SK-N-SH (cell line): ENCODE measurements at regions not wholly inside any gene's neighbourhood (a gene's known extent, or its start where the extent isn't known, plus 50 kb on each side); places are given as distances from the start of the nearest gene placed in this dataset.

ENCODE experiments used
- EZH2phosphoT487 ChIP-seq: fragments of 200-600 bp; sonication (generic); IDR thresholded peaks from 2 replicates; pipeline ENCODE4 v1.6.1; 2017; ENCODE audit warnings: low read depth, mixed run types, mild to moderate bottlenecking, antibody characterized with exemption, moderate library complexity, borderline replicate concordance
- FOSL2 ChIP-seq: IDR thresholded peaks from 2 replicates; pipeline ENCODE4 v1.4.0; 2012; ENCODE audit warnings: low read depth, mild to moderate bottlenecking, moderate library complexity, borderline replicate concordance
- FOXM1 ChIP-seq: IDR thresholded peaks from 2 replicates; pipeline ENCODE4 v1.4.0; 2012; ENCODE audit warnings: low read depth, mild to moderate bottlenecking
- GABPA ChIP-seq: IDR thresholded peaks from 2 replicates; pipeline ENCODE4 v1.4.0; 2012; ENCODE audit warnings: low read depth, mild to moderate bottlenecking
- GATA2 ChIP-seq: sonication (generic); formaldehyde crosslinking; IDR thresholded peaks from 2 replicates; pipeline ENCODE4 v1.5.0; 2020; ENCODE audit warnings: mild to moderate bottlenecking, missing genetic modification reagents
- MEF2A ChIP-seq: IDR thresholded peaks from 2 replicates; pipeline ENCODE4 v1.4.0; 2012; ENCODE audit warnings: low read depth, borderline replicate concordance
- SMC3 ChIP-seq: IDR thresholded peaks from 2 replicates; pipeline ENCODE4 v1.6.1; 2012; ENCODE audit warnings: low read depth, low read length, improper control_type of control experiment
- TF ChIP-seq, protein P1 (sequence below): fragments of 200-600 bp; sonication (generic); IDR thresholded peaks from 2 replicates; pipeline ENCODE4 v1.6.1; 2017; ENCODE audit warnings: antibody characterized with exemption, mild to moderate bottlenecking, moderate library complexity

- TF ChIP-seq, protein P1, sequence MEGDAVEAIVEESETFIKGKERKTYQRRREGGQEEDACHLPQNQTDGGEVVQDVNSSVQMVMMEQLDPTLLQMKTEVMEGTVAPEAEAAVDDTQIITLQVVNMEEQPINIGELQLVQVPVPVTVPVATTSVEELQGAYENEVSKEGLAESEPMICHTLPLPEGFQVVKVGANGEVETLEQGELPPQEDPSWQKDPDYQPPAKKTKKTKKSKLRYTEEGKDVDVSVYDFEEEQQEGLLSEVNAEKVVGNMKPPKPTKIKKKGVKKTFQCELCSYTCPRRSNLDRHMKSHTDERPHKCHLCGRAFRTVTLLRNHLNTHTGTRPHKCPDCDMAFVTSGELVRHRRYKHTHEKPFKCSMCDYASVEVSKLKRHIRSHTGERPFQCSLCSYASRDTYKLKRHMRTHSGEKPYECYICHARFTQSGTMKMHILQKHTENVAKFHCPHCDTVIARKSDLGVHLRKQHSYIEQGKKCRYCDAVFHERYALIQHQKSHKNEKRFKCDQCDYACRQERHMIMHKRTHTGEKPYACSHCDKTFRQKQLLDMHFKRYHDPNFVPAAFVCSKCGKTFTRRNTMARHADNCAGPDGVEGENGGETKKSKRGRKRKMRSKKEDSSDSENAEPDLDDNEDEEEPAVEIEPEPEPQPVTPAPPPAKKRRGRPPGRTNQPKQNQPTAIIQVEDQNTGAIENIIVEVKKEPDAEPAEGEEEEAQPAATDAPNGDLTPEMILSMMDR: no peak
- TF ChIP-seq FOXM1: no peak
- TF ChIP-seq MEF2A: no peak
- no peak for TF ChIP-seq GABPA
- TF ChIP-seq GATA2 (CRISPR knock-in tag): no peak
- TF ChIP-seq SMC3: no peak
- TF ChIP-seq EZH2phosphoT487: no peak
- TF ChIP-seq FOSL2: no peak
Measured at GRCh38 chr6:91462241-91462640, 875.4 kb upstream of the MAP3K7 start.
